GM19455 (cell line): ENCODE measurements at regions not wholly inside any gene's neighbourhood (a gene's known extent, or its start where the extent isn't known, plus 50 kb on each side); places are given as distances from the start of the nearest gene placed in this dataset.

ENCODE experiments used
- ATAC-seq: cut with Tn5 transposase; IDR thresholded peaks from one replicate; pipeline ENCODE4 v1.9.1; 2021; ENCODE audit not compliant: unreplicated experiment

- ATAC-seq, result no peak
Observed at GRCh38 chr5:2388571-2388970, 362.9 kb downstream of the IRX2 start.

GRCh38 chr5:2387634-2388325 lies 363.7 kb downstream of the IRX2 start:
- no peak for ATAC-seq

- no peak for ATAC-seq
Observed at GRCh38 chr5:2387250-2387633, 364.2 kb downstream of the IRX2 start.

- ATAC-seq, result no peak
Observed at GRCh38 chr5:2385818-2386217, 365.7 kb downstream of the IRX2 start.

GRCh38 chr5:2383698-2384065 lies 367.8 kb downstream of the IRX2 start:
- no peak for ATAC-seq

- ATAC-seq, result no peak
Observed at GRCh38 chr5:2382776-2383697, 368.4 kb downstream of the IRX2 start.

GRCh38 chr5:2381861-2382260 lies 369.6 kb downstream of the IRX2 start:
- no peak for ATAC-seq

GRCh38 chr5:2381070-2381469 lies 370.4 kb downstream of the IRX2 start:
- ATAC-seq, result no peak

GRCh38 chr5:2378976-2379375 lies 372.5 kb downstream of the IRX2 start:
- no peak for ATAC-seq

GRCh38 chr5:2378108-2378507 lies 373.4 kb downstream of the IRX2 start:
- ATAC-seq, result no peak

GRCh38 chr5:2376486-2376885 lies 375.0 kb downstream of the IRX2 start:
- ATAC-seq, result no peak

GRCh38 chr5:2375757-2376250 lies 375.7 kb downstream of the IRX2 start:
- ATAC-seq, result no peak

- no peak for ATAC-seq
Observed at GRCh38 chr5:2375291-2375690, 376.2 kb downstream of the IRX2 start.

- ATAC-seq, result no peak
Observed at GRCh38 chr5:2374703-2375102, 376.8 kb downstream of the IRX2 start.

- ATAC-seq, result no peak
Observed at GRCh38 chr5:2373631-2374030, 377.8 kb downstream of the IRX2 start.

- no peak for ATAC-seq
Observed at GRCh38 chr5:2371419-2371710, 380.1 kb downstream of the IRX2 start.

- ATAC-seq, result no peak
Observed at GRCh38 chr5:2370626-2371418, 380.7 kb downstream of the IRX2 start.

- ATAC-seq, result no peak
Observed at GRCh38 chr5:2369178-2369577, 382.3 kb downstream of the IRX2 start.

GRCh38 chr5:2366816-2367215 lies 384.7 kb downstream of the IRX2 start:
- no peak for ATAC-seq

GRCh38 chr5:2357309-2357708 lies 394.2 kb downstream of the IRX2 start:
- no peak for ATAC-seq

- no peak for ATAC-seq
Observed at GRCh38 chr5:2355859-2356258, 395.6 kb downstream of the IRX2 start.
